Upper lobe of right lung (tissue), 1 donor: ENCODE measurements at regions not wholly inside any gene's neighbourhood (a gene's known extent, or its start where the extent isn't known, plus 50 kb on each side); places are given as distances from the start of the nearest gene placed in this dataset.
"Not testable (repeated sequence)": the region's sequence is repeated elsewhere in the genome, so short reads cannot be mapped to it uniquely, and the experiment has no call there.

ENCODE experiments used
- ATAC-seq: fragments of 200-7000 bp; cut with Tn5 transposase; one replicate; pipeline ENCODE4 v1.9.1; 2020; ENCODE audit warnings: mild to moderate bottlenecking, moderate library complexity
- DNase-seq: peaks from one replicate; pipeline ENCODE4 v3.0.0-alpha.2; 2020
- H3K27ac ChIP-seq: fragments of 200-600 bp; one replicate; pipeline ENCODE4 v1.8.0; 2022
- H3K27me3 ChIP-seq: fragments of 200-600 bp; one replicate; pipeline ENCODE4 v1.8.0; 2022; ENCODE audit warnings: mild to moderate bottlenecking
- H3K36me3 ChIP-seq: fragments of 200-600 bp; one replicate; pipeline ENCODE4 v1.8.0; 2022
- H3K4me1 ChIP-seq: fragments of 200-600 bp; one replicate; pipeline ENCODE4 v1.8.0; 2022
- H3K4me3 ChIP-seq: fragments of 200-600 bp; one replicate; pipeline ENCODE4 v1.8.0; 2022; ENCODE audit warnings: mild to moderate bottlenecking
- H3K9me3 ChIP-seq: fragments of 200-600 bp; one replicate; pipeline ENCODE4 v1.8.0; 2022
- CTCF ChIP-seq: fragments of 200-600 bp; IDR thresholded peaks from one replicate; pipeline ENCODE4 v1.8.0; 2022; ENCODE audit warnings: antibody characterized with exemption
- intact Hi-C: fragments of 100-400 bp; cut with DNase I; formaldehyde crosslinking; loops from one replicate; pipeline ENCODE4 v1.11.0; 2022
- donor health status: DM: no; HTN: yes; CAD: no; lungs with severe emphysema.

GRCh38 chrX:65331371-65331770 lies 203.2 kb downstream of the LAS1L start:
- Histone ChIP-seq H3K27me3 (no peaks in the 10 kb centered on the region), H3K36me3 (no peaks in the 10 kb centered on the region), H3K27ac (no peak overlapping the region), H3K4me3 (no peak overlapping the region), H3K9me3 (no peaks in the 10 kb centered on the region), H3K4me1 (no peaks in the 10 kb centered on the region)
- ATAC-seq, result no peak
- TF ChIP-seq CTCF, result no peak
- DNase-seq, result no peak
- intact Hi-C loops, result no loop called here

GRCh38 chrX:65300104-65300809 lies 234.3 kb downstream of the LAS1L start:
- intact Hi-C loops, result no loop called here
- DNase-seq (no peak), ATAC-seq (no peak)
- no peak for TF ChIP-seq CTCF
- Histone ChIP-seq H3K27me3 (no peaks in the 10 kb centered on the region), H3K36me3 (no peaks in the 10 kb centered on the region), H3K27ac (no peak overlapping the region), H3K9me3 (no peaks in the 10 kb centered on the region), H3K4me3 (no peak overlapping the region), H3K4me1 (no peaks in the 10 kb centered on the region)

GRCh38 chrX:65282905-65283304 lies 251.7 kb downstream of the LAS1L start:
- H3K4me1 ChIP-seq, H3K9me3 ChIP-seq, H3K27ac ChIP-seq, ATAC-seq, H3K27me3 ChIP-seq, DNase-seq, intact Hi-C loops, H3K4me3 ChIP-seq, H3K36me3 ChIP-seq: not testable (repeated sequence)

- Histone ChIP-seq H3K4me1 (no peaks in the 10 kb centered on the region), H3K27me3 (no peaks in the 10 kb centered on the region), H3K9me3 (peaks cover 4% of the 10 kb centered on the region), H3K4me3 (no peak overlapping the region), H3K36me3 (no peaks in the 10 kb centered on the region), H3K27ac (no peak overlapping the region)
- intact Hi-C loops, result no loop called here
- no peak for TF ChIP-seq CTCF
- no peak for DNase-seq
- no peak for ATAC-seq
Measured at GRCh38 chrX:65273152-65273551, 261.4 kb downstream of the LAS1L start.

GRCh38 chrX:65266482-65266881 lies 268.1 kb downstream of the LAS1L start:
- DNase-seq, result no peak
- no peak overlapping the region for H3K27ac ChIP-seq
- H3K4me1 ChIP-seq, result no peaks in the 10 kb centered on the region
- H3K4me3 ChIP-seq, result no peak overlapping the region
- no peak for TF ChIP-seq CTCF
- H3K36me3 ChIP-seq, result no peaks in the 10 kb centered on the region
- intact Hi-C loops, result no loop called here
- ATAC-seq, result no peak
- no peaks in the 10 kb centered on the region for H3K9me3 ChIP-seq
- no peaks in the 10 kb centered on the region for H3K27me3 ChIP-seq

- no peak overlapping the region for H3K27ac ChIP-seq
- H3K4me1 ChIP-seq, result no peaks in the 10 kb centered on the region
- DNase-seq, result no peak
- no peaks in the 10 kb centered on the region for H3K36me3 ChIP-seq
- H3K4me3 ChIP-seq, result no peak overlapping the region
- H3K27me3 ChIP-seq, result no peaks in the 10 kb centered on the region
- no peaks in the 10 kb centered on the region for H3K9me3 ChIP-seq
- no peak for ATAC-seq
- no peak for TF ChIP-seq CTCF
- intact Hi-C loops, result no loop called here
Measured at GRCh38 chrX:65253817-65254216, 277.6 kb upstream of the ZC4H2 start.
